GM12875 (cell line): ENCODE measurements at regions not wholly inside any gene's neighbourhood (a gene's known extent, or its start where the extent isn't known, plus 50 kb on each side); places are given as distances from the start of the nearest gene placed in this dataset.

Experiments
- H3K4me3 ChIP-seq: one replicate; pipeline ENCODE4 v1.5.1; 2011; ENCODE audit warnings: low read depth, low read length, control low read depth
- CTCF ChIP-seq: IDR thresholded peaks from 2 replicates; pipeline ENCODE4 v1.5.1; 2011; ENCODE audit warnings: low read depth, mild to moderate bottlenecking, control low read depth, inconsistent platforms, low read length, moderate library complexity, borderline replicate concordance; ENCODE audit not compliant: insufficient read depth

GRCh38 chr5:106766916-106767315, 903.8 kb downstream of the EFNA5 start:
- no peak for TF ChIP-seq CTCF

GRCh38 chr5:106759581-106759980, 911.2 kb downstream of the EFNA5 start:
- TF ChIP-seq CTCF, result no peak
- H3K4me3 ChIP-seq, result no peak overlapping the region

More at GRCh38 chr5:106766916-106767315, 903.8 kb downstream of the EFNA5 start:
- H3K4me3 ChIP-seq, result no peak overlapping the region

- no peak for TF ChIP-seq CTCF
- no peak overlapping the region for H3K4me3 ChIP-seq
These were observed 911.6 kb downstream of the EFNA5 start for GRCh38 chr5:106759152-106759551.

GRCh38 chr5:106757672-106758071, 913.1 kb downstream of the EFNA5 start:
- H3K4me3 ChIP-seq, result no peak overlapping the region
- no peak for TF ChIP-seq CTCF

GRCh38 chr5:106755789-106756188, 914.9 kb downstream of the EFNA5 start:
- no peak overlapping the region for H3K4me3 ChIP-seq
- TF ChIP-seq CTCF, result no peak

GRCh38 chr5:106755066-106755465, 915.7 kb downstream of the EFNA5 start:
- TF ChIP-seq CTCF, result no peak
- no peak overlapping the region for H3K4me3 ChIP-seq

GRCh38 chr5:106749826-106750225, 920.9 kb downstream of the EFNA5 start:
- no peak overlapping the region for H3K4me3 ChIP-seq
- no peak for TF ChIP-seq CTCF
